Fibroblast of lung (primary cell): ENCODE measurements at regions not wholly inside any gene's neighbourhood (a gene's known extent, or its start where the extent isn't known, plus 50 kb on each side); places are given as distances from the start of the nearest gene placed in this dataset.
A peak's percentile ranks its signal among the peaks of the same experiment; 100 is the strongest.

ENCODE experiments used
- CTCF ChIP-seq, 2 donors: IDR thresholded peaks in 1 of 2; conservative IDR thresholded peaks in 1 of 2; 1 replicate in 1 of 2; 2 replicates in 1 of 2; pipeline ENCODE4 v1.5.1; 2011 to 2012; ENCODE audit warnings: low read length in 2 of 2, control low read depth in 1 of 2, inconsistent platforms in 1 of 2, low read depth in 1 of 2, mild to moderate bottlenecking in 1 of 2
- EZH2 ChIP-seq: IDR thresholded peaks from 2 replicates; pipeline ENCODE4 v1.5.1; 2012; ENCODE audit warnings: low read length, control low read depth, mild to moderate bottlenecking; ENCODE audit errors: missing control alignments

- TF ChIP-seq CTCF (conservative IDR thresholded peaks at IDR 0.05 in 1 of 2, IDR thresholded peaks at IDR 0.05 in 1 of 2; ENCODE audit: low read depth in 1 of 2, low read length in 2 of 2): peak in 1 of 2 donors; percentile 16
- TF ChIP-seq EZH2: no peak
Measured at GRCh38 chr16:51813609-51814008, 662.5 kb upstream of the SALL1 start.
